ENCODE measurements at regions not wholly inside any gene's neighbourhood (a gene's known extent, or its start where the extent isn't known, plus 50 kb on each side); places are given as distances from the start of the nearest gene placed in this dataset.

DNA sequence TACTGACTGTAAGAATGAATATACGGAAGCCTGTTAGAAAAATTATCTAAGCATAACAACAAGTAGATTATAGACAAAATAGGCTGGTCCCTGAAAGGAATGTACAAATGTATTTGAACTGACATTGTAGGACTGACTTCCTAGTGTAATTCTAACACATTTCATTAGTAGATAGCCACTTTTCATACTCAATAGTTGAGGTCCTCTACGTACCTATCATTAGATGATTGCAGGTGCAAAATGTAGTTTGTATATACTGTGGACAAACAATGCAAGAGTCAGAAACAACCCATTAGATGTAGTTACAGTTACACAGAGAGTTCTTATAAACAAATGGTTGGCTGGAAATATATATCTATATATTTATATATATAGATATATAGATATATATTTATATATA is 402.3 kb upstream of the SLITRK6 start:
- in situ Hi-C loops (cut with HindIII; ENCODE audit: extremely low pct_ligation_motif_present, low pct_unique_long_range_greater_than_20kb) (no loop called here), intact Hi-C loops (cut with micrococcal nuclease; ENCODE audit: unreplicated experiment) (no loop called here)
- BruUV-seq (replicated peaks) = no TSS peak
- no peaks in the 10 kb centered on the region for H3K27me3 ChIP-seq (ENCODE audit: control insufficient read depth in 1 of 2, insufficient read depth in 2 of 2, low read length in 2 of 2)
- H3K9ac ChIP-seq (ENCODE audit: insufficient read depth, low read depth, low read length) = no peak overlapping the region
- ChIA-PET CTCF (ENCODE audit: low intra/inter-chr PET ratio, low total read pairs) (no interaction called here), POLR2A (no interaction called here)
- H3K9me3 ChIP-seq (ENCODE audit: low read length) = no peaks in the 10 kb centered on the region
- TF ChIP-seq CENPX (CRISPR knock-in tag; IDR thresholded peaks at IDR 0.05) = no peak
- TF ChIP-seq, protein P1, sequence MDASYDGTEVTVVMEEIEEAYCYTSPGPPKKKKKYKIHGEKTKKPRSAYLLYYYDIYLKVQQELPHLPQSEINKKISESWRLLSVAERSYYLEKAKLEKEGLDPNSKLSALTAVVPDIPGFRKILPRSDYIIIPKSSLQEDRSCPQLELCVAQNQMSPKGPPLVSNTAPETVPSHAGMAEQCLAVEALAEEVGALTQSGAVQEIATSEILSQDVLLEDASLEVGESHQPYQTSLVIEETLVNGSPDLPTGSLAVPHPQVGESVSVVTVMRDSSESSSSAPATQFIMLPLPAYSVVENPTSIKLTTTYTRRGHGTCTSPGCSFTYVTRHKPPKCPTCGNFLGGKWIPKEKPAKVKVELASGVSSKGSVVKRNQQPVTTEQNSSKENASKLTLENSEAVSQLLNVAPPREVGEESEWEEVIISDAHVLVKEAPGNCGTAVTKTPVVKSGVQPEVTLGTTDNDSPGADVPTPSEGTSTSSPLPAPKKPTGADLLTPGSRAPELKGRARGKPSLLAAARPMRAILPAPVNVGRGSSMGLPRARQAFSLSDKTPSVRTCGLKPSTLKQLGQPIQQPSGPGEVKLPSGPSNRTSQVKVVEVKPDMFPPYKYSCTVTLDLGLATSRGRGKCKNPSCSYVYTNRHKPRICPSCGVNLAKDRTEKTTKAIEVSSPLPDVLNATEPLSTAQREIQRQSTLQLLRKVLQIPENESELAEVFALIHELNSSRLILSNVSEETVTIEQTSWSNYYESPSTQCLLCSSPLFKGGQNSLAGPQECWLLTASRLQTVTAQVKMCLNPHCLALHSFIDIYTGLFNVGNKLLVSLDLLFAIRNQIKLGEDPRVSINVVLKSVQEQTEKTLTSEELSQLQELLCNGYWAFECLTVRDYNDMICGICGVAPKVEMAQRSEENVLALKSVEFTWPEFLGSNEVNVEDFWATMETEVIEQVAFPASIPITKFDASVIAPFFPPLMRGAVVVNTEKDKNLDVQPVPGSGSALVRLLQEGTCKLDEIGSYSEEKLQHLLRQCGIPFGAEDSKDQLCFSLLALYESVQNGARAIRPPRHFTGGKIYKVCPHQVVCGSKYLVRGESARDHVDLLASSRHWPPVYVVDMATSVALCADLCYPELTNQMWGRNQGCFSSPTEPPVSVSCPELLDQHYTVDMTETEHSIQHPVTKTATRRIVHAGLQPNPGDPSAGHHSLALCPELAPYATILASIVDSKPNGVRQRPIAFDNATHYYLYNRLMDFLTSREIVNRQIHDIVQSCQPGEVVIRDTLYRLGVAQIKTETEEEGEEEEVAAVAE (CRISPR knock-in tag; IDR thresholded peaks at IDR 0.05; ENCODE audit: borderline replicate concordance) = no peak
- TF ChIP-seq, protein P2, sequence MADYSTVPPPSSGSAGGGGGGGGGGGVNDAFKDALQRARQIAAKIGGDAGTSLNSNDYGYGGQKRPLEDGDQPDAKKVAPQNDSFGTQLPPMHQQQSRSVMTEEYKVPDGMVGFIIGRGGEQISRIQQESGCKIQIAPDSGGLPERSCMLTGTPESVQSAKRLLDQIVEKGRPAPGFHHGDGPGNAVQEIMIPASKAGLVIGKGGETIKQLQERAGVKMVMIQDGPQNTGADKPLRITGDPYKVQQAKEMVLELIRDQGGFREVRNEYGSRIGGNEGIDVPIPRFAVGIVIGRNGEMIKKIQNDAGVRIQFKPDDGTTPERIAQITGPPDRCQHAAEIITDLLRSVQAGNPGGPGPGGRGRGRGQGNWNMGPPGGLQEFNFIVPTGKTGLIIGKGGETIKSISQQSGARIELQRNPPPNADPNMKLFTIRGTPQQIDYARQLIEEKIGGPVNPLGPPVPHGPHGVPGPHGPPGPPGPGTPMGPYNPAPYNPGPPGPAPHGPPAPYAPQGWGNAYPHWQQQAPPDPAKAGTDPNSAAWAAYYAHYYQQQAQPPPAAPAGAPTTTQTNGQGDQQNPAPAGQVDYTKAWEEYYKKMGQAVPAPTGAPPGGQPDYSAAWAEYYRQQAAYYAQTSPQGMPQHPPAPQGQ (CRISPR knock-in tag; IDR thresholded peaks at IDR 0.05; ENCODE audit: borderline replicate concordance) = no peak
- no peaks in the 10 kb centered on the region for H4K20me1 ChIP-seq (ENCODE audit: insufficient read depth, low read length)
- H3K4me1 ChIP-seq (ENCODE audit: insufficient read depth, low read length) = no peaks in the 10 kb centered on the region
- H3K27ac ChIP-seq (ENCODE audit: extremely low read length, insufficient read depth, low read length) = no peak overlapping the region
- H3K79me2 ChIP-seq (ENCODE audit: insufficient read depth, low read length) = no peaks in the 10 kb centered on the region
- no peaks in the 10 kb centered on the region for H3K36me3 ChIP-seq (replicated peaks in 1 of 2; ENCODE audit: control insufficient read depth in 1 of 2, insufficient read depth in 2 of 2, low read length in 2 of 2)
- H3K4me3 ChIP-seq (replicated peaks in 1 of 3; ENCODE audit: insufficient read depth in 1 of 3, low read depth in 2 of 3, low read length in 3 of 3) = no peak overlapping the region
- no peak for FAIRE-seq
- H2AFZ ChIP-seq (ENCODE audit: low read length) = no peak overlapping the region
- ATAC-seq = no peak
- no peak for DNase-seq (ENCODE audit: low spot score)
- 3% methylated on average over 2 of the region's 2 CpGs for WGBS (ENCODE audit: low lambda C conversion rate)
- no peak overlapping the region for H3K4me2 ChIP-seq (ENCODE audit: low read depth, low read length)

All from HepG2 (cell line).